ENCODE measurements at regions not wholly inside any gene's neighbourhood (a gene's known extent, or its start where the extent isn't known, plus 50 kb on each side); places are given as distances from the start of the nearest gene placed in this dataset.

GRCh38 chr4:84381759-84382158 is 117.3 kb downstream of the NKX6-1 start:
- no peak for TF ChIP-seq CTCF (IDR thresholded peaks at IDR 0.05)
- no peak for TF ChIP-seq POLR2A (IDR thresholded peaks at IDR 0.05)
- Histone ChIP-seq H3K27me3 (no peaks in the 10 kb centered on the region), H3K9me3 (replicated peaks in 1 of 3) (no peaks in the 10 kb centered on the region)

GRCh38 chr4:84379917-84380641 is 119.0 kb downstream of the NKX6-1 start:
- no peak for DNase-seq
- WGBS, 4 donors: 41 to 73% (median 46%) methylated on average over 9 to 13 of the region's 13 CpGs
- no peaks in the 10 kb centered on the region for H3K27me3 ChIP-seq
- H3K36me3 ChIP-seq (replicated peaks in 1 of 2): no peaks in the 10 kb centered on the region
- no peak overlapping the region for H3K4me3 ChIP-seq
- H3K4me1 ChIP-seq (replicated peaks in 1 of 2): no peaks in the 10 kb centered on the region
- TF ChIP-seq CTCF (IDR thresholded peaks at IDR 0.05): no peak
- TF ChIP-seq POLR2A (IDR thresholded peaks at IDR 0.05): no peak
- H3K27ac ChIP-seq: no peak overlapping the region
- intact Hi-C loops (cut with DNase I): no loop called here
- no peaks in the 10 kb centered on the region for H3K9me3 ChIP-seq (replicated peaks in 1 of 3)

More at GRCh38 chr4:84381759-84382158, 117.3 kb downstream of the NKX6-1 start:
- H3K27ac ChIP-seq: no peak overlapping the region
- no peak overlapping the region for H3K4me3 ChIP-seq
- no peak for DNase-seq
- intact Hi-C loops (cut with DNase I): no loop called here
- no peaks in the 10 kb centered on the region for H3K4me1 ChIP-seq (replicated peaks in 1 of 2)
- H3K36me3 ChIP-seq (replicated peaks in 1 of 2): no peaks in the 10 kb centered on the region

- H3K4me1 ChIP-seq (replicated peaks in 1 of 2): no peaks in the 10 kb centered on the region
- intact Hi-C loops (cut with DNase I): no loop called here
- H3K36me3 ChIP-seq (replicated peaks in 1 of 2): no peaks in the 10 kb centered on the region
- no peak overlapping the region for H3K4me3 ChIP-seq
- WGBS, 4 donors: 27 to 37% (median 30%) methylated on average over 4 of the region's 4 CpGs
- no peak for TF ChIP-seq POLR2A (IDR thresholded peaks at IDR 0.05)
- TF ChIP-seq CTCF (IDR thresholded peaks at IDR 0.05): no peak
- H3K9me3 ChIP-seq (replicated peaks in 1 of 3): no peaks in the 10 kb centered on the region
- H3K27ac ChIP-seq: no peak overlapping the region
- H3K27me3 ChIP-seq: no peaks in the 10 kb centered on the region
- no peak for DNase-seq
Observed at GRCh38 chr4:84378983-84379382, 120.1 kb downstream of the NKX6-1 start.

GRCh38 chr4:84378356-84378755 is 120.7 kb downstream of the NKX6-1 start:
- intact Hi-C loops (cut with DNase I): no loop called here
- H3K27me3 ChIP-seq: no peaks in the 10 kb centered on the region
- WGBS, 4 donors: 48 to 78% (median 70%) methylated on average over 5 of the region's 5 CpGs
- H3K36me3 ChIP-seq (replicated peaks in 1 of 2): no peaks in the 10 kb centered on the region
- no peak for TF ChIP-seq POLR2A (IDR thresholded peaks at IDR 0.05)
- no peak for TF ChIP-seq CTCF (IDR thresholded peaks at IDR 0.05)
- H3K27ac ChIP-seq: no peak overlapping the region
- no peak for DNase-seq
- no peaks in the 10 kb centered on the region for H3K4me1 ChIP-seq (replicated peaks in 1 of 2)
- no peak overlapping the region for H3K4me3 ChIP-seq
- no peaks in the 10 kb centered on the region for H3K9me3 ChIP-seq (replicated peaks in 1 of 3)
